DND-41 (cell line): ENCODE measurements at regions not wholly inside any gene's neighbourhood (a gene's known extent, or its start where the extent isn't known, plus 50 kb on each side); places are given as distances from the start of the nearest gene placed in this dataset.

ENCODE experiments used
- ATAC-seq: fragments of 200-7000 bp; cut with Tn5 transposase; 3 replicates; pipeline ENCODE4 v1.9.1; 2021; ENCODE audit warnings: low read depth; ENCODE audit not compliant: insufficient read depth
- DNase-seq: peaks from one replicate; pipeline ENCODE4 v3.0.0-alpha.2; 2020
- H2AFZ ChIP-seq: 2 replicates; pipeline ENCODE4 v1.6.0; 2012; ENCODE audit warnings: low read depth, low read length
- H3K27ac ChIP-seq: 2 replicates; pipeline ENCODE4 v1.5.1; 2012; ENCODE audit warnings: low read length, inconsistent platforms
- H3K27me3 ChIP-seq: fragments of 200-600 bp; sonication (generic); 2 replicates; pipeline ENCODE4 v1.6.0; 2012; ENCODE audit warnings: low read length, mild to moderate bottlenecking, inconsistent platforms; ENCODE audit not compliant: insufficient read depth, poor library complexity
- H3K36me3 ChIP-seq: 2 replicates; pipeline ENCODE4 v1.5.1; 2012; ENCODE audit warnings: low read length, inconsistent platforms; ENCODE audit not compliant: insufficient read depth
- H3K4me1 ChIP-seq: 2 replicates; pipeline ENCODE4 v1.5.1; 2012; ENCODE audit warnings: mild to moderate bottlenecking, low read length; ENCODE audit not compliant: insufficient read depth
- H3K4me2 ChIP-seq: 2 replicates; pipeline ENCODE4 v1.6.0; 2012; ENCODE audit warnings: mild to moderate bottlenecking, moderate library complexity, low read length, inconsistent platforms; ENCODE audit not compliant: insufficient read depth
- H3K4me3 ChIP-seq, 2 experiments: fragments of 200-600 bp in 1 of 2; shearing (Covaris generic) in 1 of 2; 2 replicates each; pipeline ENCODE4 v1.5.1; 2012 to 2016; ENCODE audit warnings: inconsistent platforms in 2 of 2, low read length in 2 of 2, mild to moderate bottlenecking in 2 of 2, low read depth in 1 of 2, moderate library complexity in 1 of 2
- H3K79me2 ChIP-seq: 2 replicates; pipeline ENCODE4 v1.6.0; 2012; ENCODE audit warnings: low read length, inconsistent platforms; ENCODE audit not compliant: insufficient read depth
- H3K9ac ChIP-seq: 2 replicates; pipeline ENCODE4 v1.6.0; 2012; ENCODE audit warnings: low read depth, mild to moderate bottlenecking, inconsistent platforms, low read length, moderate library complexity
- H3K9me3 ChIP-seq: 2 replicates; pipeline ENCODE4 v1.5.1; 2012; ENCODE audit warnings: low read length, moderate library complexity, mild to moderate bottlenecking, inconsistent platforms; ENCODE audit not compliant: insufficient read depth, severe bottlenecking
- H4K20me1 ChIP-seq: 2 replicates; pipeline ENCODE4 v1.6.0; 2012; ENCODE audit warnings: low read length; ENCODE audit not compliant: insufficient read depth
- EZH2 ChIP-seq: IDR thresholded peaks from 3 replicates; pipeline ENCODE4 v1.6.1; 2012; ENCODE audit warnings: borderline replicate concordance, low read depth, mild to moderate bottlenecking, moderate library complexity, low read length, inconsistent platforms; ENCODE audit not compliant: severe bottlenecking
- TF ChIP-seq, protein P1 (sequence below): IDR thresholded peaks from 2 replicates; pipeline ENCODE4 v1.5.1; 2012; ENCODE audit warnings: borderline replicate concordance, low read length, moderate library complexity, mild to moderate bottlenecking; ENCODE audit not compliant: poor library complexity, severe bottlenecking; ENCODE audit errors: extremely low read depth

GRCh38 chr17:63325808-63326207 lies 120.3 kb downstream of the CYB561 start:
- H3K27ac ChIP-seq: no peak overlapping the region
- DNase-seq: no peak
- H4K20me1 ChIP-seq: no peaks in the 10 kb centered on the region
- no peaks in the 10 kb centered on the region for H3K36me3 ChIP-seq
- TF ChIP-seq EZH2: no peak
- no peak overlapping the region for H3K9ac ChIP-seq
- no peaks in the 10 kb centered on the region for H3K4me1 ChIP-seq
- no peak for ATAC-seq
- no peak overlapping the region for H3K4me3 ChIP-seq
- no peaks in the 10 kb centered on the region for H3K79me2 ChIP-seq
- no peaks in the 10 kb centered on the region for H3K9me3 ChIP-seq
- no peaks in the 10 kb centered on the region for H3K27me3 ChIP-seq
- H3K4me2 ChIP-seq: no peak overlapping the region
- H2AFZ ChIP-seq: no peak overlapping the region

DNA sequence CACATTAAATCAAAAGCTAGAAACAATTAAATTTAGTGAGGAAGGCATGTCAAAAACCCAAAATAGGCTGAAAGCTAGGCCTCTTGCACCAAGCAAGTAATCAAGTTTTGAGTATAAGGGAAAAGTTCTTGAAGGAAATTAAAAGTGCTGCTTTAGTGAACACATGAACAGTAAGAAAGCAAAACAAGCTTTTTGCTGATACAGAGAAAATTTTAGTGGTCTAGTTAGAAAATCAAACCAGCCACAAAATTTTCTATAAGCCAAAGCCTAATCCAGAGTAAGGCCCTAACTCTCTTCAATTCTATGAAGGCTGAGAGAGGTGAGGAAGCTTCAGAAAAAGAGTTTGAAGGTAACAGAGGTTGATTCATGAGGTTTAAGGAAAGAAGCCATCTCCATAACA lies 116.2 kb downstream of the CYB561 start:
- no peak for TF ChIP-seq EZH2
- TF ChIP-seq, protein P1, sequence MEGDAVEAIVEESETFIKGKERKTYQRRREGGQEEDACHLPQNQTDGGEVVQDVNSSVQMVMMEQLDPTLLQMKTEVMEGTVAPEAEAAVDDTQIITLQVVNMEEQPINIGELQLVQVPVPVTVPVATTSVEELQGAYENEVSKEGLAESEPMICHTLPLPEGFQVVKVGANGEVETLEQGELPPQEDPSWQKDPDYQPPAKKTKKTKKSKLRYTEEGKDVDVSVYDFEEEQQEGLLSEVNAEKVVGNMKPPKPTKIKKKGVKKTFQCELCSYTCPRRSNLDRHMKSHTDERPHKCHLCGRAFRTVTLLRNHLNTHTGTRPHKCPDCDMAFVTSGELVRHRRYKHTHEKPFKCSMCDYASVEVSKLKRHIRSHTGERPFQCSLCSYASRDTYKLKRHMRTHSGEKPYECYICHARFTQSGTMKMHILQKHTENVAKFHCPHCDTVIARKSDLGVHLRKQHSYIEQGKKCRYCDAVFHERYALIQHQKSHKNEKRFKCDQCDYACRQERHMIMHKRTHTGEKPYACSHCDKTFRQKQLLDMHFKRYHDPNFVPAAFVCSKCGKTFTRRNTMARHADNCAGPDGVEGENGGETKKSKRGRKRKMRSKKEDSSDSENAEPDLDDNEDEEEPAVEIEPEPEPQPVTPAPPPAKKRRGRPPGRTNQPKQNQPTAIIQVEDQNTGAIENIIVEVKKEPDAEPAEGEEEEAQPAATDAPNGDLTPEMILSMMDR: no peak
- H3K36me3 ChIP-seq: no peaks in the 10 kb centered on the region

GRCh38 chr17:63331301-63332061 lies 114.6 kb downstream of the CYB561 start:
- ATAC-seq: no peak
- H3K9ac ChIP-seq: no peak overlapping the region

More for the DNA sequence above, 116.2 kb downstream of the CYB561 start:
- no peaks in the 10 kb centered on the region for H3K4me1 ChIP-seq
- H3K9me3 ChIP-seq: no peaks in the 10 kb centered on the region
- H3K27ac ChIP-seq: no peak overlapping the region
- H3K79me2 ChIP-seq: no peaks in the 10 kb centered on the region
- no peak overlapping the region for H3K4me2 ChIP-seq
- no peaks in the 10 kb centered on the region for H3K27me3 ChIP-seq
- H3K4me3 ChIP-seq: no peak overlapping the region
- no peaks in the 10 kb centered on the region for H4K20me1 ChIP-seq
- no peak overlapping the region for H3K9ac ChIP-seq
- no peak overlapping the region for H2AFZ ChIP-seq
- DNase-seq: no peak
- ATAC-seq: no peak

DNA sequence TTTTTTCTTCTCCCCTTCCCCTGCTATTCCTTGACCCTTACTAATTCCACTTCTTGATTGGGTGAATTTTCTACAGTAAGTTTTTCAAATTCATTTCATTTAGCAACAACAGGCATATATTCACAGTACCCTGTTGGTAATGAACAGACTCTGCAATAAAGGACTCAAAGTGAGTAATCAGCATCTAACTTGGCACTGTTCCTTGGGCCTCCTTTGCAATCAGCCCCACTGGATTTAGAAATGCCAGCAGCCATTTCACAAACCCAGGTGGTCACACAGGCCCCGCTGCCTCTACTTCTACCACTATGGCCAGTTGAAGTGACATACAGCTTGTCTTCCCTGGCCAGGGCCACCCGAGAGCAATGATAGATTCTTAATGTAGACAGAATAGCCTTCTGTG lies 113.8 kb downstream of the CYB561 start:
- Histone ChIP-seq H3K79me2 (no peaks in the 10 kb centered on the region), H3K36me3 (no peaks in the 10 kb centered on the region), H3K4me2 (no peak overlapping the region), H3K9ac (no peak overlapping the region), H3K27me3 (no peaks in the 10 kb centered on the region), H3K9me3 (no peaks in the 10 kb centered on the region), H3K27ac (no peak overlapping the region), H3K4me1 (no peaks in the 10 kb centered on the region), H3K4me3 (no peak overlapping the region), H4K20me1 (no peaks in the 10 kb centered on the region), H2AFZ (no peak overlapping the region)
- DNase-seq: no peak
- TF ChIP-seq, protein P1: no peak
- no peak for TF ChIP-seq EZH2
- ATAC-seq: no peak

More at GRCh38 chr17:63331301-63332061, 114.6 kb downstream of the CYB561 start:
- no peak overlapping the region for H3K4me2 ChIP-seq
- H3K4me1 ChIP-seq: no peaks in the 10 kb centered on the region
- no peaks in the 10 kb centered on the region for H3K9me3 ChIP-seq
- no peak for TF ChIP-seq EZH2
- TF ChIP-seq, protein P1: no peak
- H3K36me3 ChIP-seq: no peaks in the 10 kb centered on the region
- no peaks in the 10 kb centered on the region for H3K79me2 ChIP-seq
- no peak overlapping the region for H2AFZ ChIP-seq
- H4K20me1 ChIP-seq: no peaks in the 10 kb centered on the region
- no peaks in the 10 kb centered on the region for H3K27me3 ChIP-seq
- no peak for DNase-seq
- no peak overlapping the region for H3K4me3 ChIP-seq
- H3K27ac ChIP-seq: no peak overlapping the region
